IMR-90 (cell line): ENCODE measurements at regions not wholly inside any gene's neighbourhood (a gene's known extent, or its start where the extent isn't known, plus 50 kb on each side); places are given as distances from the start of the nearest gene placed in this dataset.

Source experiments
- ATAC-seq: fragments of 200-7000 bp; cut with Tn5 transposase; 2 replicates; pipeline ENCODE4 v1.9.1; 2020; ENCODE audit warnings: low read depth, mild to moderate bottlenecking, moderate library complexity
- BruUV-seq: library from RNA; stranded (reverse); fragments of 400-500 nt; replicated peaks from 2 replicates; lab custom pipeline; 2021; lab: Mats Ljungman, UMichigan
- CTCF ChIA-PET: fragments of 300-600 bp; formaldehyde crosslinking; extraction: SDS; loops from one replicate; lab custom pipeline; 2021; ENCODE audit warnings: antibody characterized with exemption; lab: Yijun Ruan, JAX
- POLR2A ChIA-PET: fragments of 300-600 bp; sonication (Branson Sonifier 250); formaldehyde crosslinking; loops from one replicate; lab custom pipeline; 2022; ENCODE audit warnings: antibody characterized with exemption; ENCODE audit not compliant: unreplicated experiment; lab: Charles Lee
- DNase-seq: peaks from one replicate; pipeline ENCODE4 v3.0.0; 2013
- H2AFZ ChIP-seq: replicated peaks from 2 replicates; pipeline ENCODE3; 2013; ENCODE audit warnings: low read length, mild to moderate bottlenecking; ENCODE audit not compliant: poor library complexity
- H2AK5ac ChIP-seq: 2 replicates; pipeline ENCODE4 v1.6.1; 2013; ENCODE audit warnings: low read depth, low read length, inconsistent platforms
- H2AK9ac ChIP-seq: replicated peaks from 2 replicates; pipeline ENCODE3; 2013; ENCODE audit warnings: mild to moderate bottlenecking, low read depth, low read length, moderate library complexity; ENCODE audit not compliant: poor library complexity
- H2BK120ac ChIP-seq: 2 replicates; pipeline ENCODE4 v1.6.1; 2013; ENCODE audit warnings: low read depth, low read length, inconsistent platforms
- H2BK15ac ChIP-seq: 3 replicates; pipeline ENCODE4 v1.6.1; 2013; ENCODE audit warnings: low read depth, low read length, inconsistent platforms
- H2BK20ac ChIP-seq: 2 replicates; pipeline ENCODE4 v1.6.1; 2013; ENCODE audit warnings: low read depth, mild to moderate bottlenecking, inconsistent platforms, low read length, moderate library complexity
- H2BK5ac ChIP-seq: 2 replicates; pipeline ENCODE4 v1.6.1; 2013; ENCODE audit warnings: mild to moderate bottlenecking, low read depth, low read length, inconsistent platforms; ENCODE audit not compliant: poor library complexity, severe bottlenecking
- H3K14ac ChIP-seq: replicated peaks from 2 replicates; pipeline ENCODE4 v1.6.1; 2013; ENCODE audit warnings: low read depth, low read length, inconsistent platforms
- H3K18ac ChIP-seq: 2 replicates; pipeline ENCODE4 v1.6.1; 2013; ENCODE audit warnings: low read depth, low read length, control low read depth
- H3K23ac ChIP-seq: 2 replicates; pipeline ENCODE4 v1.6.1; 2013; ENCODE audit warnings: low read depth, low read length, inconsistent platforms
- H3K27ac ChIP-seq: 2 replicates; pipeline ENCODE4 v1.5.1; 2013; ENCODE audit warnings: mild to moderate bottlenecking, control low read depth, low read length; ENCODE audit not compliant: insufficient read depth
- H3K27me3 ChIP-seq: 2 replicates; pipeline ENCODE4 v1.6.1; 2013; ENCODE audit warnings: low read length; ENCODE audit not compliant: control insufficient read depth, insufficient read depth
- H3K36me3 ChIP-seq: 2 replicates; pipeline ENCODE4 v1.6.1; 2013; ENCODE audit warnings: low read length, mixed read lengths; ENCODE audit not compliant: control insufficient read depth, insufficient read depth
- H3K4ac ChIP-seq: 2 replicates; pipeline ENCODE4 v1.6.1; 2013; ENCODE audit warnings: low read depth, low read length, inconsistent platforms
- H3K4me1 ChIP-seq: 2 replicates; pipeline ENCODE4 v1.6.1; 2013; ENCODE audit warnings: low read length, mixed read lengths; ENCODE audit not compliant: control insufficient read depth, insufficient read depth
- H3K4me2 ChIP-seq: 2 replicates; pipeline ENCODE4 v1.6.1; 2013; ENCODE audit warnings: low read depth, mild to moderate bottlenecking, control low read depth, low read length, moderate library complexity
- H3K4me3 ChIP-seq: 2 replicates; pipeline ENCODE4 v1.5.1; 2013; ENCODE audit warnings: low read depth, mild to moderate bottlenecking, control low read depth, low read length, moderate library complexity; ENCODE audit not compliant: insufficient read depth
- H3K56ac ChIP-seq: 2 replicates; pipeline ENCODE4 v1.6.1; 2013; ENCODE audit warnings: low read length, inconsistent platforms; ENCODE audit not compliant: insufficient read depth; ENCODE audit errors: extremely low read depth
- H3K79me1 ChIP-seq, 2 experiments: 2 replicates each; pipeline ENCODE4 v1.6.1; 2013; ENCODE audit warnings: low read length in 2 of 2, inconsistent platforms in 1 of 2, low read depth in 1 of 2
- H3K9ac ChIP-seq: 2 replicates; pipeline ENCODE4 v1.6.1; 2013; ENCODE audit warnings: low read depth, low read length, control low read depth
- H3K9me1 ChIP-seq: 2 replicates; pipeline ENCODE4 v1.6.1; 2013; ENCODE audit warnings: low read length, inconsistent platforms; ENCODE audit not compliant: insufficient read depth
- H3K9me3 ChIP-seq: 2 replicates; pipeline ENCODE4 v1.6.1; 2013; ENCODE audit warnings: low read length; ENCODE audit not compliant: control insufficient read depth, insufficient read depth
- H4K20me1 ChIP-seq: 2 replicates; pipeline ENCODE4 v1.6.1; 2013; ENCODE audit warnings: low read length, inconsistent platforms; ENCODE audit not compliant: insufficient read depth
- H4K5ac ChIP-seq: 2 replicates; pipeline ENCODE4 v1.6.1; 2013; ENCODE audit warnings: mild to moderate bottlenecking, low read depth, low read length, control low read depth
- H4K8ac ChIP-seq, 2 experiments: 2 replicates each; pipeline ENCODE4 v1.6.1; 2013; ENCODE audit warnings: low read depth in 2 of 2, low read length in 2 of 2, control low read depth in 1 of 2, inconsistent platforms in 1 of 2
- H4K91ac ChIP-seq: 2 replicates; pipeline ENCODE4 v1.6.1; 2013; ENCODE audit warnings: low read depth, low read length, inconsistent platforms; ENCODE audit not compliant: insufficient read depth
- MAFK ChIP-seq: IDR thresholded peaks from 2 replicates; pipeline ENCODE4 v1.6.1; 2012; ENCODE audit warnings: low read depth, low read length, improper control_type of control experiment
- MXI1 ChIP-seq: IDR thresholded peaks from 2 replicates; pipeline ENCODE4 v1.6.1; 2012; ENCODE audit warnings: low read depth, mild to moderate bottlenecking, low read length, moderate library complexity, borderline replicate concordance
- POLR2A ChIP-seq: IDR thresholded peaks from 2 replicates; pipeline ENCODE4 v1.6.1; 2012; ENCODE audit warnings: mild to moderate bottlenecking, low read depth, low read length
- RCOR1 ChIP-seq: IDR thresholded peaks from 2 replicates; pipeline ENCODE4 v1.6.1; 2012; ENCODE audit warnings: mild to moderate bottlenecking, low read length, improper control_type of control experiment; ENCODE audit not compliant: insufficient replicate concordance
- WGBS, 2 experiments: methylation state at CpG; one replicate each; pipeline versions ENCODE4 v1.1.5 to v1.1.7; 2013; ENCODE audit warnings: missing lambda C conversion rate in 2 of 2; ENCODE audit not compliant: insufficient read length in 1 of 2; ENCODE audit errors: extremely low coverage in 2 of 2; 5-methylcytosine and 5-hydroxymethylcytosine counted together
- dilution Hi-C: fragments of 300-500 bp; cut with HindIII; formaldehyde crosslinking; loops from one replicate; pipeline ENCODE4 v1.14.3; 2018; ENCODE audit warnings: low sequenced_read_pairs; ENCODE audit not compliant: unreplicated experiment
- in situ Hi-C: fragments of 300-500 bp; cut with MboI; formaldehyde crosslinking; loops from 3 replicates; pipeline ENCODE4 v1.14.3; 2019; ENCODE audit warnings: low sequenced_read_pairs, inconsistent platforms, mixed read lengths
- intact Hi-C: fragments of 100-400 bp; cut with micrococcal nuclease; formaldehyde crosslinking; loops from 2 replicates; pipeline ENCODE4 v1.10.0; 2022

- Histone ChIP-seq H2BK5ac (no peak overlapping the region), H2AK9ac (no peak overlapping the region), H3K4me2 (no peak overlapping the region), H3K23ac (no peak overlapping the region), H3K56ac (no peak overlapping the region), H3K9me1 (no peaks in the 10 kb centered on the region; the same call in 1 of the 2 replicates), H4K91ac (peak overlapping the region; percentile 9; the same call in 1 of the 2 replicates), H2BK120ac (peak overlapping the region; percentile 78; the same call in 1 of the 2 replicates), H2AFZ (no peak overlapping the region), H4K5ac (no peak overlapping the region), H3K27me3 (no peaks in the 10 kb centered on the region), H3K18ac (peak overlapping the region; percentile 5; the same call in 1 of the 2 replicates), H2AK5ac (no peak overlapping the region), H3K4ac (peak overlapping the region; percentile 33; the same call in 1 of the 2 replicates), H3K9me3 (no peaks in the 10 kb centered on the region), H3K4me1 (peaks cover 7% of the 10 kb centered on the region; the same call in 1 of the 2 replicates), H4K8ac (no peak overlapping the region; a peak in 1 of 4 replicates), H3K9ac (no peak overlapping the region), H3K4me3 (no peak overlapping the region), H3K14ac (no peak overlapping the region), H2BK20ac (peak overlapping the region; percentile 50; the same call in 1 of the 2 replicates), H3K79me1 (no peaks in the 10 kb centered on the region), H3K27ac (no peak overlapping the region), H2BK15ac (peak overlapping the region; percentile 1; the same call in 1 of the 3 replicates), H4K20me1 (no peaks in the 10 kb centered on the region), H3K36me3 (no peaks in the 10 kb centered on the region)
- TF ChIP-seq POLR2A (no peak), MXI1 (no peak), MAFK (0 out of 2 replicates have a peak, but pooled peaks have one; percentile 20), RCOR1 (no peak)
- BruUV-seq, result no TSS peak
- DNase-seq (no peak), ATAC-seq (no peak)
- dilution Hi-C loops (no loop called here), intact Hi-C loops (no loop called here), in situ Hi-C loops (no loop called here)
- ChIA-PET CTCF (no interaction called here), POLR2A (no interaction called here)
- WGBS, 2 experiments, result 93% methylated on average over 4 of the region's 9 CpGs; no CpG with 5 or more reads in 1 of the 2 experiments
These were observed 589.2 kb upstream of the ZEB2 start for GRCh38 chr2:145108959-145109710.
